ENCODE measurements at regions not wholly inside any gene's neighbourhood (a gene's known extent, or its start where the extent isn't known, plus 50 kb on each side); places are given as distances from the start of the nearest gene placed in this dataset.

- no peak for TF ChIP-seq CTCF (IDR thresholded peaks at IDR 0.05)
- TF ChIP-seq POLR2A (IDR thresholded peaks at IDR 0.05): no peak
Measured at GRCh38 chr4:52358366-52358765, 300.7 kb downstream of the USP46 start.

Measured in esophagus squamous epithelium (tissue), 4 donors.